B cell (primary cell): ENCODE measurements at regions not wholly inside any gene's neighbourhood (a gene's known extent, or its start where the extent isn't known, plus 50 kb on each side); places are given as distances from the start of the nearest gene placed in this dataset.

Source experiments
- ATAC-seq: fragments of 200-7000 bp; cut with Tn5 transposase; one replicate; pipeline ENCODE4 v1.10.0; 2021; ENCODE audit warnings: low read depth, mild to moderate bottlenecking, moderate number of reproducible peaks, moderate library complexity
- CTCF ChIA-PET: fragments of 350-600 bp; sonication (Branson Sonifier 250); formaldehyde crosslinking; loops from one replicate; lab custom pipeline; 2021; ENCODE audit warnings: antibody characterized with exemption, inconsistent platforms; lab: Charles Lee
- POLR2A ChIA-PET: fragments of 350-600 bp; sonication (Branson Sonifier 250); formaldehyde crosslinking; loops from one replicate; lab custom pipeline; 2021; ENCODE audit warnings: antibody characterized with exemption; lab: Charles Lee
- DNase-seq: peaks from one replicate; pipeline ENCODE4 v3.0.0; 2013
- H2AFZ ChIP-seq: 2 replicates; pipeline ENCODE4 v1.6.1; 2012; ENCODE audit warnings: mild to moderate bottlenecking, low read depth, low read length; ENCODE audit not compliant: insufficient read depth, poor library complexity, severe bottlenecking
- H3K27ac ChIP-seq, 2 donors: 1 replicate in 1 of 2; 2 replicates in 1 of 2; pipeline ENCODE4 v1.5.1; 2012 to 2013; ENCODE audit warnings: low read length in 2 of 2, mild to moderate bottlenecking in 2 of 2, moderate library complexity in 1 of 2
- H3K27me3 ChIP-seq, 4 experiments: fragments of 200-600 bp in 1 of 4; sonication (generic) in 1 of 4; replicated peaks in 1 of 4; 1 replicate in 2 of 4; 2 replicates in 2 of 4; pipeline versions ENCODE4 v1.6.1 to v1.7.0; 2013 to 2016; ENCODE audit warnings: low read length in 3 of 4, mild to moderate bottlenecking in 2 of 4, mixed read lengths in 1 of 4, moderate library complexity in 1 of 4; ENCODE audit not compliant: insufficient read depth in 4 of 4, control insufficient read depth in 3 of 4; ENCODE audit errors: control extremely low read depth in 1 of 4
- H3K36me3 ChIP-seq, 2 experiments: replicated peaks in 1 of 2; 1 replicate in 1 of 2; 2 replicates in 1 of 2; pipeline versions ENCODE4 v1.6.1 to v1.7.1; 2013; ENCODE audit warnings: low read length in 1 of 2; ENCODE audit not compliant: insufficient read depth in 2 of 2, control insufficient read depth in 1 of 2; ENCODE audit errors: control extremely low read depth in 1 of 2, extremely low read depth in 1 of 2
- H3K4me1 ChIP-seq, 2 donors: fragments of 200-600 bp in 1 of 2; sonication (generic) in 1 of 2; 1 replicate in 1 of 2; 2 replicates in 1 of 2; pipeline versions ENCODE4 v1.5.1 to v1.6.1; 2013 to 2017; ENCODE audit warnings: low read length in 2 of 2; ENCODE audit not compliant: control insufficient read depth in 2 of 2, insufficient read depth in 2 of 2
- H3K4me2 ChIP-seq: replicated peaks from 2 replicates; pipeline ENCODE3; 2012; ENCODE audit warnings: mild to moderate bottlenecking, low read depth, low read length; ENCODE audit not compliant: poor library complexity, severe bottlenecking
- H3K4me3 ChIP-seq, 5 experiments: fragments of 200-600 bp in 1 of 5; sonication (generic) in 1 of 5; 1 replicate in 3 of 5; 2 replicates in 2 of 5; pipeline versions ENCODE4 v1.5.1 to v1.7.0; 2011 to 2016; ENCODE audit warnings: low read length in 4 of 5, mild to moderate bottlenecking in 4 of 5, low read depth in 2 of 5, control low read depth in 1 of 5, moderate library complexity in 1 of 5; ENCODE audit not compliant: insufficient read depth in 1 of 5; ENCODE audit errors: control extremely low read depth in 1 of 5, extremely low read depth in 1 of 5
- H3K79me2 ChIP-seq: fragments of 200-600 bp; sonication (generic); one replicate; pipeline ENCODE4 v1.6.0; 2016; ENCODE audit warnings: low read length; ENCODE audit not compliant: control insufficient read depth, insufficient read depth
- H3K9ac ChIP-seq: fragments of 200-600 bp; sonication (generic); 2 replicates; pipeline ENCODE4 v1.6.1; 2017; ENCODE audit warnings: mild to moderate bottlenecking, low read length, moderate library complexity
- H3K9me3 ChIP-seq, 3 donors: one replicate each; pipeline versions ENCODE4 v1.6.1 to v1.7.1; 2013; ENCODE audit warnings: low read length in 2 of 3; ENCODE audit not compliant: control insufficient read depth in 2 of 3, insufficient read depth in 1 of 3; ENCODE audit errors: control extremely low read depth in 1 of 3
- H4K20me1 ChIP-seq: 2 replicates; pipeline ENCODE4 v1.6.0; 2012; ENCODE audit warnings: mild to moderate bottlenecking, low read length; ENCODE audit not compliant: insufficient read depth, control insufficient read depth, poor library complexity, severe bottlenecking
- H3K27ac Mint-ChIP-seq: one replicate; pipeline ENCODE4 v1.8.0; 2021; ENCODE audit warnings: mixed read lengths
- H3K27me3 Mint-ChIP-seq: one replicate; pipeline ENCODE4 v1.8.0; 2021; ENCODE audit warnings: mixed read lengths
- H3K4me1 Mint-ChIP-seq: one replicate; pipeline ENCODE4 v1.8.0; 2021; ENCODE audit warnings: mixed read lengths
- H3K4me3 Mint-ChIP-seq: one replicate; pipeline ENCODE4 v1.8.0; 2021; ENCODE audit warnings: mixed read lengths
- H3K9me3 Mint-ChIP-seq: one replicate; pipeline ENCODE4 v1.8.0; 2022; ENCODE audit warnings: mixed read lengths; ENCODE audit not compliant: insufficient read depth
- CTCF ChIP-seq: fragments of 200-600 bp; IDR thresholded peaks from one replicate; pipeline ENCODE4 v1.8.0; 2022; ENCODE audit warnings: antibody characterized with exemption, mild to moderate bottlenecking
- EZH2 ChIP-seq: IDR thresholded peaks from 2 replicates; pipeline ENCODE4 v1.6.1; 2012; ENCODE audit warnings: borderline replicate concordance, low read depth, mild to moderate bottlenecking, moderate library complexity, low read length; ENCODE audit not compliant: insufficient read depth, poor library complexity, severe bottlenecking
- WGBS: methylation state at CpG from one replicate; pipeline ENCODE4 v1.1.5; 2013; ENCODE audit warnings: missing lambda C conversion rate; ENCODE audit not compliant: insufficient coverage; 5-methylcytosine and 5-hydroxymethylcytosine counted together
- intact Hi-C: fragments of 100-400 bp; cut with micrococcal nuclease; formaldehyde crosslinking; loops from one replicate; pipeline ENCODE4 v1.10.0; 2022

GRCh38 chr13:62022369-62022768 lies 606.7 kb upstream of the PCDH20 start:
- ATAC-seq (no peak), DNase-seq (no peak)
- Histone ChIP-seq H3K9me3 (no peaks in the 10 kb centered on the region), H3K9ac (no peak overlapping the region), H3K4me3 (no peak overlapping the region), H2AFZ (no peak overlapping the region), H3K4me1 (no peaks in the 10 kb centered on the region), H3K27ac (no peak overlapping the region), H3K4me2 (no peak overlapping the region), H3K79me2 (no peaks in the 10 kb centered on the region), H4K20me1 (no peaks in the 10 kb centered on the region), H3K27me3 (no peaks in the 10 kb centered on the region), H3K36me3 (no peaks in the 10 kb centered on the region)
- TF ChIP-seq EZH2 (no peak), CTCF (no peak)
- WGBS = no CpG with 5 or more reads among the region's 1 CpG
- Mint-ChIP-seq H3K4me1 (no peaks in the 10 kb centered on the region), H3K4me3 (no peak overlapping the region), H3K27ac (no peak overlapping the region), H3K9me3 (no peaks in the 10 kb centered on the region), H3K27me3 (no peaks in the 10 kb centered on the region)
- intact Hi-C loops = no loop called here
- POLR2A ChIA-PET = no interaction called here
- CTCF ChIA-PET = interaction anchor here (0.5 kb wide), 1 partner anchor 22 kb away, joined by 3 read pairs; no protein-coding TSS in a partner anchor

DNA sequence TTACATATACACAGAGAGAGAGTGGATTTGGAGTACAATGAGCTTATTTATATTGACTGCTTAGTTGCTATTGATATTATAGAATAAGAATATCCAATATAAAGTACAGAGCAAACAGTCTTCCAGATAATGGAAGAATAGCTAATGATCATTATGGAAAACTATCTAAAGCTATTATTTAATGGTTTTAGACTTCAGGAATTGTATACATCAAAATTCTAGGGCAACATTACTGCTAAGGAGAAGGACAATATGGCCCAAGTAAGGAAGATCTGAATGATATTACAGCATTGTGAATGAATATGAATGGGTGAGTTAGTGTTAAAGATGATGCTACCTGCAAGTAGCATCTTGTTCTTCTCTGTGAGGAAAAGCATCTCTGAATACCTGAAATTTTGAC lies 604.2 kb upstream of the PCDH20 start:
- POLR2A ChIA-PET = no interaction called here
- TF ChIP-seq CTCF (no peak), EZH2 (no peak)
- no peak overlapping the region for H3K4me3 ChIP-seq
- H3K9ac ChIP-seq = no peak overlapping the region
- no peaks in the 10 kb centered on the region for H3K9me3 ChIP-seq
- Mint-ChIP-seq H3K4me3 (no peak overlapping the region), H3K4me1 (no peaks in the 10 kb centered on the region), H3K9me3 (no peaks in the 10 kb centered on the region), H3K27ac (no peak overlapping the region), H3K27me3 (no peaks in the 10 kb centered on the region)
- no peak for ATAC-seq
- H3K36me3 ChIP-seq = no peaks in the 10 kb centered on the region
- no peaks in the 10 kb centered on the region for H4K20me1 ChIP-seq
- H3K4me1 ChIP-seq = no peaks in the 10 kb centered on the region
- H3K79me2 ChIP-seq = no peaks in the 10 kb centered on the region
- no peak for DNase-seq
- H2AFZ ChIP-seq = no peak overlapping the region
- CTCF ChIA-PET = no interaction called here
- intact Hi-C loops = no loop called here
- no peak overlapping the region for H3K27ac ChIP-seq
- no peak overlapping the region for H3K4me2 ChIP-seq
- H3K27me3 ChIP-seq = no peaks in the 10 kb centered on the region
